ENCODE measurements at regions not wholly inside any gene's neighbourhood (a gene's known extent, or its start where the extent isn't known, plus 50 kb on each side); places are given as distances from the start of the nearest gene placed in this dataset.

GRCh38 chr2:56934866-56935265 is 751.1 kb downstream of the CCDC85A start:
- H3K36me3 ChIP-seq (ENCODE audit: control insufficient read depth in 3 of 3, insufficient read depth in 3 of 3, low read length in 3 of 3): no peaks in the 10 kb centered on the region
- no peaks in the 10 kb centered on the region for H3K4me1 ChIP-seq (ENCODE audit: control insufficient read depth in 3 of 3, insufficient read depth in 3 of 3, low read length in 3 of 3)
- H3K9me3 ChIP-seq (ENCODE audit: control insufficient read depth in 3 of 3, low read length in 3 of 3): no peaks in the 10 kb centered on the region
- no peak overlapping the region for H3K4me3 ChIP-seq (ENCODE audit: low read length in 3 of 3)
- no peak overlapping the region for H3K27ac ChIP-seq (ENCODE audit: low read depth, low read length)
- H3K9ac ChIP-seq (ENCODE audit: low read depth in 1 of 3, low read length in 3 of 3): no peak overlapping the region
- H3K27me3 ChIP-seq (ENCODE audit: control insufficient read depth in 3 of 3, insufficient read depth in 3 of 3, low read length in 3 of 3): no peaks in the 10 kb centered on the region

GRCh38 chr2:56940054-56940453 is 756.3 kb downstream of the CCDC85A start:
- H3K27ac ChIP-seq (ENCODE audit: low read depth, low read length): no peak overlapping the region
- H3K9me3 ChIP-seq (ENCODE audit: control insufficient read depth in 3 of 3, low read length in 3 of 3): no peaks in the 10 kb centered on the region
- H3K27me3 ChIP-seq (ENCODE audit: control insufficient read depth in 3 of 3, insufficient read depth in 3 of 3, low read length in 3 of 3): no peaks in the 10 kb centered on the region
- H3K36me3 ChIP-seq (ENCODE audit: control insufficient read depth in 3 of 3, insufficient read depth in 3 of 3, low read length in 3 of 3): no peaks in the 10 kb centered on the region
- H3K4me1 ChIP-seq (ENCODE audit: control insufficient read depth in 3 of 3, insufficient read depth in 3 of 3, low read length in 3 of 3): no peaks in the 10 kb centered on the region
- H3K4me3 ChIP-seq (ENCODE audit: low read length in 3 of 3): no peak overlapping the region
- H3K9ac ChIP-seq (ENCODE audit: low read depth in 1 of 3, low read length in 3 of 3): no peak overlapping the region

GRCh38 chr2:56952871-56953270 is 769.1 kb downstream of the CCDC85A start:
- H3K27me3 ChIP-seq (ENCODE audit: control insufficient read depth in 3 of 3, insufficient read depth in 3 of 3, low read length in 3 of 3): no peaks in the 10 kb centered on the region
- H3K4me1 ChIP-seq (ENCODE audit: control insufficient read depth in 3 of 3, insufficient read depth in 3 of 3, low read length in 3 of 3): no peaks in the 10 kb centered on the region
- H3K9me3 ChIP-seq (ENCODE audit: control insufficient read depth in 3 of 3, low read length in 3 of 3): peaks cover 0 to 6% (median 0%) of the 10 kb centered on the region in 3 donors
- H3K9ac ChIP-seq (ENCODE audit: low read depth in 1 of 3, low read length in 3 of 3): no peak overlapping the region
- no peak overlapping the region for H3K4me3 ChIP-seq (ENCODE audit: low read length in 3 of 3)
- no peaks in the 10 kb centered on the region for H3K36me3 ChIP-seq (ENCODE audit: control insufficient read depth in 3 of 3, insufficient read depth in 3 of 3, low read length in 3 of 3)
- H3K27ac ChIP-seq (ENCODE audit: low read depth, low read length): no peak overlapping the region

GRCh38 chr2:56960581-56960980 is 776.8 kb downstream of the CCDC85A start:
- no peak overlapping the region for H3K4me3 ChIP-seq (ENCODE audit: low read length in 3 of 3)
- H3K9me3 ChIP-seq (ENCODE audit: control insufficient read depth in 3 of 3, low read length in 3 of 3): no peaks in the 10 kb centered on the region

GRCh38 chr2:56962673-56963072 is 778.9 kb downstream of the CCDC85A start:
- Histone ChIP-seq H3K9me3 (ENCODE audit: control insufficient read depth in 3 of 3, low read length in 3 of 3) (no peaks in the 10 kb centered on the region), H3K27me3 (ENCODE audit: control insufficient read depth in 3 of 3, insufficient read depth in 3 of 3, low read length in 3 of 3) (no peaks in the 10 kb centered on the region), H3K4me1 (ENCODE audit: control insufficient read depth in 3 of 3, insufficient read depth in 3 of 3, low read length in 3 of 3) (no peaks in the 10 kb centered on the region), H3K36me3 (ENCODE audit: control insufficient read depth in 3 of 3, insufficient read depth in 3 of 3, low read length in 3 of 3) (no peaks in the 10 kb centered on the region), H3K4me3 (ENCODE audit: low read length in 3 of 3) (no peak overlapping the region), H3K27ac (ENCODE audit: low read depth, low read length) (no peak overlapping the region), H3K9ac (ENCODE audit: low read depth in 1 of 3, low read length in 3 of 3) (no peak overlapping the region)

More at GRCh38 chr2:56960581-56960980, 776.8 kb downstream of the CCDC85A start:
- Histone ChIP-seq H3K27ac (ENCODE audit: low read depth, low read length) (no peak overlapping the region), H3K27me3 (ENCODE audit: control insufficient read depth in 3 of 3, insufficient read depth in 3 of 3, low read length in 3 of 3) (no peaks in the 10 kb centered on the region), H3K36me3 (ENCODE audit: control insufficient read depth in 3 of 3, insufficient read depth in 3 of 3, low read length in 3 of 3) (no peaks in the 10 kb centered on the region), H3K4me1 (ENCODE audit: control insufficient read depth in 3 of 3, insufficient read depth in 3 of 3, low read length in 3 of 3) (no peaks in the 10 kb centered on the region), H3K9ac (ENCODE audit: low read depth in 1 of 3, low read length in 3 of 3) (no peak overlapping the region)

GRCh38 chr2:56969513-56969912 is 785.7 kb downstream of the CCDC85A start:
- H3K9me3 ChIP-seq (ENCODE audit: control insufficient read depth in 3 of 3, low read length in 3 of 3): no peaks in the 10 kb centered on the region
- no peak overlapping the region for H3K27ac ChIP-seq (ENCODE audit: low read depth, low read length)
- no peak overlapping the region for H3K9ac ChIP-seq (ENCODE audit: low read depth in 1 of 3, low read length in 3 of 3)
- H3K36me3 ChIP-seq (ENCODE audit: control insufficient read depth in 3 of 3, insufficient read depth in 3 of 3, low read length in 3 of 3): no peaks in the 10 kb centered on the region
- H3K27me3 ChIP-seq (ENCODE audit: control insufficient read depth in 3 of 3, insufficient read depth in 3 of 3, low read length in 3 of 3): no peaks in the 10 kb centered on the region
- H3K4me3 ChIP-seq (ENCODE audit: low read length in 3 of 3): no peak overlapping the region
- no peaks in the 10 kb centered on the region for H3K4me1 ChIP-seq (ENCODE audit: control insufficient read depth in 3 of 3, insufficient read depth in 3 of 3, low read length in 3 of 3)

GRCh38 chr2:56971383-56971974 is 787.7 kb downstream of the CCDC85A start:
- Histone ChIP-seq H3K27ac (ENCODE audit: low read depth, low read length) (no peak overlapping the region), H3K9ac (ENCODE audit: low read depth in 1 of 3, low read length in 3 of 3) (no peak overlapping the region), H3K4me1 (ENCODE audit: control insufficient read depth in 3 of 3, insufficient read depth in 3 of 3, low read length in 3 of 3) (no peaks in the 10 kb centered on the region), H3K4me3 (ENCODE audit: low read length in 3 of 3) (no peak overlapping the region), H3K9me3 (ENCODE audit: control insufficient read depth in 3 of 3, low read length in 3 of 3) (no peaks in the 10 kb centered on the region), H3K36me3 (ENCODE audit: control insufficient read depth in 3 of 3, insufficient read depth in 3 of 3, low read length in 3 of 3) (no peaks in the 10 kb centered on the region), H3K27me3 (ENCODE audit: control insufficient read depth in 3 of 3, insufficient read depth in 3 of 3, low read length in 3 of 3) (no peaks in the 10 kb centered on the region)

- Histone ChIP-seq H3K27me3 (ENCODE audit: control insufficient read depth in 3 of 3, insufficient read depth in 3 of 3, low read length in 3 of 3) (no peaks in the 10 kb centered on the region), H3K27ac (ENCODE audit: low read depth, low read length) (no peak overlapping the region), H3K4me3 (ENCODE audit: low read length in 3 of 3) (no peak overlapping the region), H3K36me3 (ENCODE audit: control insufficient read depth in 3 of 3, insufficient read depth in 3 of 3, low read length in 3 of 3) (no peaks in the 10 kb centered on the region), H3K4me1 (ENCODE audit: control insufficient read depth in 3 of 3, insufficient read depth in 3 of 3, low read length in 3 of 3) (no peaks in the 10 kb centered on the region), H3K9me3 (ENCODE audit: control insufficient read depth in 3 of 3, low read length in 3 of 3) (peaks cover 0 to 2% (median 2%) of the 10 kb centered on the region in 3 donors), H3K9ac (ENCODE audit: low read depth in 1 of 3, low read length in 3 of 3) (no peak overlapping the region)
Measured at GRCh38 chr2:56981554-56981953, 797.8 kb downstream of the CCDC85A start.

- H3K27me3 ChIP-seq (ENCODE audit: control insufficient read depth in 3 of 3, insufficient read depth in 3 of 3, low read length in 3 of 3): no peaks in the 10 kb centered on the region
- H3K9ac ChIP-seq (ENCODE audit: low read depth in 1 of 3, low read length in 3 of 3): no peak overlapping the region
- no peaks in the 10 kb centered on the region for H3K4me1 ChIP-seq (ENCODE audit: control insufficient read depth in 3 of 3, insufficient read depth in 3 of 3, low read length in 3 of 3)
- no peaks in the 10 kb centered on the region for H3K36me3 ChIP-seq (ENCODE audit: control insufficient read depth in 3 of 3, insufficient read depth in 3 of 3, low read length in 3 of 3)
- no peak overlapping the region for H3K4me3 ChIP-seq (ENCODE audit: low read length in 3 of 3)
- H3K27ac ChIP-seq (ENCODE audit: low read depth, low read length): no peak overlapping the region
- H3K9me3 ChIP-seq (ENCODE audit: control insufficient read depth in 3 of 3, low read length in 3 of 3): peaks cover 0 to 2% (median 2%) of the 10 kb centered on the region in 3 donors
Measured at GRCh38 chr2:56985609-56986008, 801.8 kb downstream of the CCDC85A start.

- H3K9ac ChIP-seq (ENCODE audit: low read depth in 1 of 3, low read length in 3 of 3): no peak overlapping the region
- no peaks in the 10 kb centered on the region for H3K36me3 ChIP-seq (ENCODE audit: control insufficient read depth in 3 of 3, insufficient read depth in 3 of 3, low read length in 3 of 3)
- no peak overlapping the region for H3K27ac ChIP-seq (ENCODE audit: low read depth, low read length)
- H3K9me3 ChIP-seq (ENCODE audit: control insufficient read depth in 3 of 3, low read length in 3 of 3): no peaks in the 10 kb centered on the region
- no peaks in the 10 kb centered on the region for H3K27me3 ChIP-seq (ENCODE audit: control insufficient read depth in 3 of 3, insufficient read depth in 3 of 3, low read length in 3 of 3)
- H3K4me3 ChIP-seq (ENCODE audit: low read length in 3 of 3): no peak overlapping the region
- no peaks in the 10 kb centered on the region for H3K4me1 ChIP-seq (ENCODE audit: control insufficient read depth in 3 of 3, insufficient read depth in 3 of 3, low read length in 3 of 3)
Measured at GRCh38 chr2:57022496-57022895, 838.7 kb downstream of the CCDC85A start.
